HG02763 (cell line): ENCODE measurements at regions not wholly inside any gene's neighbourhood (a gene's known extent, or its start where the extent isn't known, plus 50 kb on each side); places are given as distances from the start of the nearest gene placed in this dataset.
"Not testable (repeated sequence)": the region's sequence is repeated elsewhere in the genome, so short reads cannot be mapped to it uniquely, and the experiment has no call there.

Experiments
- ATAC-seq: cut with Tn5 transposase; IDR thresholded peaks from one replicate; pipeline ENCODE4 v1.9.1; 2021; ENCODE audit warnings: mild to moderate bottlenecking, moderate library complexity; ENCODE audit not compliant: unreplicated experiment

GRCh38 chr2:35827086-35827485, 528.5 kb upstream of the CRIM1 start:
- ATAC-seq = no peak

DNA sequence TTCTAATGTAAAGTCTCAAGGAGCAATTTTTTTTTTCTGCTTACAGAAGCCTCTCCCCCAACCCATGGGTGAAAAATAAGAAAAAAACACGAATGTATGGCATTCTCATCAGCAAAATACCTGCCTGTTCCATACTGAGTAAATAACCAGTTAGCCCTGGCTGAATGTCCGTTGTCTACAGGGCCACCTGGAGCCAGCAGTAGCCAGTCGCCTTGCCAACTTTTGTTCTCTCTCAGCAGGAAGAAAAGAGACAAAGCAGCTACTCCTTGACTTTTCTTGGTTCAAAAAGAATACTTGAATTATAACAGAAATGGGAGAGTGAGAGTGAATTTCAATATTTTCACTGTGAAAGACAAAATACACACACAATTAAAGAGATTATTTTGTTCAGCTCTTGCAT, 532.9 kb upstream of the CRIM1 start:
- ATAC-seq = no peak

DNA sequence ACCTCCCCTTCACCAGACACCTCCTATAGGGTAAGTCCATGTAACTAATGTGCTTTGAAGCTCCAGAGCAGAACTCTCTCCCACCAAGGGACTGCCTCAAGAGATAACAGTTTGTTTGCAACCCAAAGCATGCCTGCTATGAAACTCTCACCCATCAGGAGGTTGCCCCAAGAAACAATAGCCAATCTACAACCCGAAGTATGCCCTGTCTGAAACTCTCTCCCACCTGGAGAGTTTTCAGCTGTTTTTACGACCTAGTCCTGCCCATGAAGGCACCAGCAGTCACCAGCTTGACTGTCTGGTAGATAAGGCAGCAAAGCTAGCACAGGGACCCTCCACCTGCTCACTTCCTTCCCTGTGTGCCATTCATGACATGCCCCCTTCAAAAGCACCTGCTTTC, 533.9 kb upstream of the CRIM1 start:
- ATAC-seq = no peak

GRCh38 chr2:35820391-35820790, 535.2 kb upstream of the CRIM1 start:
- ATAC-seq = no peak

DNA sequence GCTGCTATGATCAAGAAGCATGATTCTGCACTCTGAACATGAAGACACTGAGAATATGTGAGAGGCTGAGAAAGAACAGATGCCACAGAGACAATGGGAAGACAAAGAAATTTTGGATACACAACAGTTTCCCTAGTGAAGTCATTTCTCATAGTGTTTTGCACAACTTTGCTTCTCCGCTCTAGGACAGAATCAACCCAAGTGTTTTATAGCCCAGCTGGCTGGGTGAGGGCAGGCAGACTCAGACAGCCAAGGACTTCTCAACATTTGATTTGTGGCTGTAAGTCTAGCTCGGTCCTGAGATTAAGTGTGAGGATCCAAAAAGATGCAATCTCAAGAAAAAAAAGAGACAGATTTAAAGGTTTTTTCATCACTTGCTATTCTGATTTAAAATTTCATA, 536.5 kb upstream of the CRIM1 start:
- ATAC-seq = no peak

DNA sequence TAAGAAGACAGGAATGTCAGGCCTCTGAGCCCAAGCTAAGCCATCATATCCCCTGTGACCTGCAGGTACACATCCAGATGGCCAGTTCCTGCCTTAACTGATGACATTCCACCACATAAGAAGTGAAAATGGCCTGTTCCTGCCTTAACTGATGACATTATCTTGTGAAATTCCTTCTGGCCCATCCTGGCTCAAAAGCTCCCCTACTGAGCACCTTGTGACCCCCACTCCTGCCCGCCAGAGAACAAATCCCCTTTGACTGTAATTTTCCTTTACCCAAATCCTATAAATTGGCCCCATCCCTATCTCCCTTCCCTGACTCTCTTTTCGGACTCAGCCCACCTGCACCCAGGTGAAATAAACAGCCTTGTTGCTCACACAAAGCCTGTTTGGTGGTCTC, 537.2 kb upstream of the CRIM1 start:
- ATAC-seq = not testable (repeated sequence)

DNA sequence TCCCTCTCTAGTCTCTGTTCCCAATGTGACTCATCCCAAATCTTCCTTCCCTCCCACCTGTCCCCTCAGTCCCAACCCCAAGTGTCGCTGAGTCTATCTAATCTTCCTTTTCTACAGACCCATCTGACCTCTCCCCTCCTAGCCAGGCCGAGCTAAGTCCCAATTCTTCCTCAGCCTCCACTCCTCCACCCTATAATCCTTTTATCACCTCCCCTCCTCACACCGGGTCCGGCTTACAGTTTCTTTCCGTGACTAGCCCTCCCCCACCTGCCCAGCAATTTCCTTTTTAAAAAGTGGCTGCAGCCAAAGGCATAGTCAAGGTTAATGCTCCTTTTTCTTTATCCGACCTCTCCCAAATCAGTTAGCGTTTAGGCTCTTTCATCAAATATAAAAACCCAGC, 541.0 kb upstream of the CRIM1 start:
- ATAC-seq = not testable (repeated sequence)

GRCh38 chr2:35803126-35803525, 552.5 kb upstream of the CRIM1 start:
- ATAC-seq = no peak

GRCh38 chr2:35794796-35795450, 560.7 kb upstream of the CRIM1 start:
- no peak for ATAC-seq

DNA sequence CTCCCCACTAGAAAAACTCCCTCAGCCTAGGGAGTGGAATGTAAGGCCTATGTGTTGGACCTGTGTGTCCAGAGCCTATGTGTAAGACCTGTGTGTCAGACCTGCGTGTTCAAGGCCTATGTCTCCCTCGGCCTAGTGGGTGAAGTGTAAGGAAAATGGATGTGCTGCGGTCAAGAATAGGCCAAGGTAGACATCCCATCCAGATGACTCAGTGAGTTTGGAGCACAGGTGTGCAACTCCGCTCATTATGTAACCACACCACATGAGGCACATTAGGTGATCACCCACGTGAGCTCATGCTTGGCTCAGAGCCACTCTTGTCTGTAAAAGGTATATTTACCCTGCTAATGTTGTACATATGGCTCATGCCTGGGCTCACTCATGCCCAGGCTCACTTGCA, 565.3 kb upstream of the CRIM1 start:
- ATAC-seq = no peak

DNA sequence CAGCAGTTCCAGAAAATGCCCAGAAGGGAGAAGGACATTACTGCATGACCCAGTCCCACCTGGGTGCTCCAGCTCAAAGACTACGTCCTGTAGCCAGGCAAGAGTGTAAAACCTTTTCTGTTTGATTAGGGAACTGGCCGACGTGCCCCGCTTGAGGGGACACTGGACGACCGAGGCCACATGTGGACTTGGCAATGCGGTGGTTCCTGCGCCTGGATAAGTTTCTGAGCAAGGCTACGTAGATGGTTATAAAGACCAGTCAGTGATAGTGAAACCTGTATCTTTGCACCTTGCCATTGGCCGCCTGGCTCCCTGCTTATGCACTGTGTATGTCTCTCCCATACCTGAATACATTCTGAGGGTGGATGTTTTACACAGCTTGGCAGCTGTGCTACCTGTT, 567.0 kb upstream of the CRIM1 start:
- ATAC-seq = no peak

DNA sequence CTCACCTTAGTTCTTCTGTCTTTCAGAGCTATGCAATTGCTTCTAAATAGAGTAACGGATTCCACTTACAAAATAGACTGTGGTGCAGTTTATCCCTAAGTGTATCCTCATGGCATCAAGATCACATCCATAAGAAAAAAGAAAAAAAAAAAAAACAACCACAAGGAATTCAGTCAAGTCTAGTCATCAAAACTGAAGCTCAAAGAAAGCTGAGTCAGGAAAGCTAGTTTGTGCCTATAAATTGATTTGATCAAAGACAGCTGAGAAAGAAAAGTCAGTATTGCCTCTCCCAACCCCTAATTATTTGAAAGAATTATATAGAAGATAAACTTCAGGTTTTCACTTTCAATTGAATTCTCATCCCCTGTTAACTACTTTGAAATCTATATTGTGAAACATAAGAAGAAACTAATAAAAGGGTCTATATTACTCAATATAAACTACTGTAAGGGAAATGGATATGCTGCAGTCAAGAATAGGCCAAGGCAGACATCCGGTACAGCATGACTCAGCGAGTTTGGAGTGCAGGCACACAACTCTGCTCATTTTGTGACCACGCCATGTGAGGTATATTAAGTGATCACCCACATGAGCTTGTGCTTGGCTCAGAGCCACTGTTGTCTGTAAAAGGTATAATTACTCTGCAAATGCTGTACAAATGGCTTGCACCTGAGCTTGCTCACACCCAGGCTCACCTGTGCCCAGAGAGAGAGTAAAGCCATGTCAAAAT, 568.1 kb upstream of the CRIM1 start:
- ATAC-seq = no peak

DNA sequence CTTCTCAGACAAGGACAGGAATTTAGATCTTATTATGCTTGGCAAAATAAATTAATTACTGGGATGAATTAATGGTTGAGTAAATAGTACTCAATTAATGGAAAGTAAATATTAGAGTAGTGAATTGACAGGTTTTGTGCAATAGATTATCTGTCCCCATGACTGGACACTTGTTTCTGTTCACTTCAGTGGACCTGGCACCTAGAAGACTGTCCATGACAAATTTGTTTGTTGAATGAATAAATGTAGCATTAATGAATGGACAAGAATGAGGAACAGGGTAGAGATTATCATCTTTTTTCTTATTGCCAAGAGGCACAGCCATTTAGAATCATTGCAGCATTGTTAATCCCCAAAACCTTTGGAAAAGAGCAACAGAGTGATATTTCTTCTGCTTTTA, 570.0 kb upstream of the CRIM1 start:
- no peak for ATAC-seq

- no peak for ATAC-seq
Observed at GRCh38 chr2:35784777-35785176, 570.8 kb upstream of the CRIM1 start.

DNA sequence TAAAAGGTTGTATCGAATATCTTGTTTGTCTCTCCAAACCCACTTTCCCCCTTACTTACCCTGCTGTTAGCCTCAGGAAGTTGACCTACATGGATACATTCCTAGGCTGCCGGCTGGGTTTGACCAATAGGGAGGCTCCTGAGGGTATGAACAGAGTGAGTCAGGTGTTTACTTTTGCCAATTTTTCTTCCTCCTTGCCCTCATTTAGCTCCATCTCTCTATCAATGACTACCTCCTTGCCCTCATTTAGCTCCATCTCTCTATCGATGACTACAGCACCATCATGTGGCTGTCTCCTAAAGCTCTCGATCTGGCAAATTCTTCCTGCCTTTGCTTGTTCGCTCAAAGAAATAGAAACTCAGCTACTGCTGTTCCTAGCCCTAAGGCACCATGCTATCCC, 571.9 kb upstream of the CRIM1 start:
- no peak for ATAC-seq

DNA sequence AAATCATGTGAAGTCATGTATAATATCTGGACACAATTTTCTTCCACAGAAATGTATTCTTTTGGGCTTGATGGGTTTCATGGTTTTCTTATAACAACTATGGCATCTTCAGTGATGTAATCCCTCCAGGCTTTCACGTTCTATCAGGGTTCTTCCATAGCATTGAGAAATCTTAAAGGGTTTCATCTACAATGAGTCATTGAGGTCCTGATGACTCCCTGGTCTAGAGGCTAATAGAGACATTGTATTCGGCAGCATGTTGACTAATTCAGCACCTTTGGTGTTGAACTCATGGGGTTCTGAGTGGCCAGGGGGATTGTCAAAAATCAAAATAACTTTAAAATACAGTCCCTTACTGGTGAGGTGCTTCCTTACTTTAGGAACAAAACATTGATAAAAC, 614.0 kb upstream of the CRIM1 start:
- ATAC-seq = no peak

DNA sequence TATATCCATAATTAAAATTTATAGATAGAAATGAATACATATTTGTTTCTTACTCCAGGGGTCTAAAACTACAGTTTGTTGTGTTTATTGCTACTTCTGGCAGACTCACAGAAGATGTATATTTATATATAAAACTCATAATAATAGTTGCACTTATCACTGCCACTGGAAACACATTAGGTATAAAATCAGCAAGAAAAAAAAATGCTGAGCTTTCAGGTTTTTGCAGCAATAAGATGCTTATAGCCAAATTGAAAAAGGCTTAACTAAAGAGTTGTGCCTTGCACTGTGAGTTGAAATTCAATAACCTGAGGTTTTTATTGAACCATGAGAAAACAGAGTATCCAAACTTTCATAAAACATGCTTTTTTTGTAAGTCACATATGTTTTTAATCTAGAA, 623.9 kb upstream of the CRIM1 start:
- ATAC-seq = no peak

DNA sequence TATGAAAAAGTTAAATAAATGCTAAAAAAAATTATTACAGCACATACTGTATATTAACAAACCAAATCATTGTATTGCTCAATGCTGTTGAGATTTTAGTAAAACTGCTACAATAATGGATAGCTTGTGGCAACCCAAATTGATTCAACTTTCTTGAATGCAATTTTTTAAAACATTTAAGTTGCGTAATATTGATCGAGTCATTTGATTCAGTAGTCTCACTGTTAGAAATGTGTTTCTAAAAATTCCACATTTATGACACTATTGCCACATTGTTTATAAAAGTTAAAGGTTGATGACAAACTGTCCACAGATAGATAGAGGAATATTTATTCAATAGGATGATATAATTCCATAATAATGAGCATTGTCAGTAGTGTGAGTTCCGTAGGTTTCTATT, 640.7 kb upstream of the CRIM1 start:
- no peak for ATAC-seq

GRCh38 chr2:35708411-35708923, 647.1 kb upstream of the CRIM1 start:
- no peak for ATAC-seq

DNA sequence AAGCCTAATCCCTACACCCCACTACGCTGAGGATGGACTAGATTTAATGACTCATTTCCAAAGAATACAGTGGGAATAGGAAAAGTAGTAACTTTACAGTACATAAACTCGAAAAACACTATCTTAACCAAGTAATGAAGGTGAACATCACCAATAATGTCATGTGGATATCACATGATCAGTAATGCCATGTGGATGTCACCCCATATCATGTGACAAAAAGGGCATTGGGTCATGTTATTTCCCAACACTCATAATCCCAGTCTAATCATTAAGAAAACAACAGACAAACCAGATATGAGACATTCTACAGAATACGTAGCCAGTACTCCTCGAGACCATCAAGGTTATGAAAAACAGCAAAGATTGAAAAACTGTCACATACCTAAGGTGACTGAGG, 667.3 kb upstream of the CRIM1 start:
- ATAC-seq = no peak

GRCh38 chr2:35651688-35652323, 703.8 kb upstream of the CRIM1 start:
- no peak for ATAC-seq

DNA sequence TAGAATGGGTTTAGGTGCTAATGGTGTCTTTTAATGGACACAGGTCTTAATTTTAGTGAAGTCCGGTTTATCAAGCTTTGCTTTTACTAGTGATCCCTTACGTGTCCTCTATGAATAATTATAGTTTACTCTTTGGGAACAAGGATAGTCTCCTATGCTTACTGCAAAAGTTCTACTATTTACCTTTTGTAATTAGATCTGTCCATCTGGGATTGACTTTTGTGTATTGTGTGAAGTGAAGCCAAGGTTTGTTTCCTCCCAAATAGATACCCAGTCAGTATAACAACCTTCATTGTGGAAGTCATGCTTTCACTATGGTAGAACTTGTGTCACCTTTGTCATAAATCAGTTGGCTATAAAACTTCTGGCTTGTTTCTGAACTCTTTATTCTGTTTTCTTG, 740.9 kb upstream of the CRIM1 start:
- ATAC-seq = no peak
